Nucleus accumbens (tissue), 56 donors: ENCODE measurements at regions not wholly inside any gene's neighbourhood (a gene's known extent, or its start where the extent isn't known, plus 50 kb on each side); places are given as distances from the start of the nearest gene placed in this dataset.

Source experiments
- DNase-seq, 56 donors: peaks; one replicate each; lab custom pipeline; 2025; lab: John Stamatoyannopoulos, UW

- no peak for DNase-seq
These were observed 237.4 kb downstream of the RRAGC start for GRCh38 chr1:38622197-38622596.

- no peak for DNase-seq
These were observed 242.7 kb downstream of the RRAGC start for GRCh38 chr1:38616846-38617245.

GRCh38 chr1:38615680-38616079 is 243.9 kb downstream of the RRAGC start:
- no peak for DNase-seq

- DNase-seq, result no peak
These were observed 244.7 kb downstream of the RRAGC start for GRCh38 chr1:38614861-38615260.

DNA sequence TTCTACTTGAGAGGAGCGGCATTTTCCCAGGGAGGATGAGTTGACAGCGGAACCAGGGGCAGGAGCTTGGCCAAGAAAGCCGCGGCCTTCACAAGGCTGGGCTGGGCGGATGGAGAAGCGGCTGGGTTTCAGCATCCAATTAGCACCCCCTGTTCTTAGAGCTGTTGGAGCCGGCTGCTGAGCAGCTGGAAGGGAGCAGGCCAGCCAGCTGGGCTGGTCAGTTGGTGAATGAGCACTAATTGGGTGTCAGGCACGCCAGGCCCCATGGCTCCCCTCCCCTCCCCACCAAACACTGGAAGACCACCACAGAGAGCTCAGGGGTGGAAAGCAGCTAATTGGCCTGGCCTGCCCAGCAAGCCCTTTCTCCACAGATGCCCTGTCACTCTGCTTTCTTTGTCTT is 245.6 kb downstream of the RRAGC start:
- peak in 34 of 56 donors; percentile 7 to 73 (median 34) for DNase-seq

- DNase-seq, result no peak
These were observed 246.6 kb downstream of the RRAGC start for GRCh38 chr1:38612951-38613350.

GRCh38 chr1:38611664-38612211 is 247.8 kb downstream of the RRAGC start:
- no peak for DNase-seq

DNA sequence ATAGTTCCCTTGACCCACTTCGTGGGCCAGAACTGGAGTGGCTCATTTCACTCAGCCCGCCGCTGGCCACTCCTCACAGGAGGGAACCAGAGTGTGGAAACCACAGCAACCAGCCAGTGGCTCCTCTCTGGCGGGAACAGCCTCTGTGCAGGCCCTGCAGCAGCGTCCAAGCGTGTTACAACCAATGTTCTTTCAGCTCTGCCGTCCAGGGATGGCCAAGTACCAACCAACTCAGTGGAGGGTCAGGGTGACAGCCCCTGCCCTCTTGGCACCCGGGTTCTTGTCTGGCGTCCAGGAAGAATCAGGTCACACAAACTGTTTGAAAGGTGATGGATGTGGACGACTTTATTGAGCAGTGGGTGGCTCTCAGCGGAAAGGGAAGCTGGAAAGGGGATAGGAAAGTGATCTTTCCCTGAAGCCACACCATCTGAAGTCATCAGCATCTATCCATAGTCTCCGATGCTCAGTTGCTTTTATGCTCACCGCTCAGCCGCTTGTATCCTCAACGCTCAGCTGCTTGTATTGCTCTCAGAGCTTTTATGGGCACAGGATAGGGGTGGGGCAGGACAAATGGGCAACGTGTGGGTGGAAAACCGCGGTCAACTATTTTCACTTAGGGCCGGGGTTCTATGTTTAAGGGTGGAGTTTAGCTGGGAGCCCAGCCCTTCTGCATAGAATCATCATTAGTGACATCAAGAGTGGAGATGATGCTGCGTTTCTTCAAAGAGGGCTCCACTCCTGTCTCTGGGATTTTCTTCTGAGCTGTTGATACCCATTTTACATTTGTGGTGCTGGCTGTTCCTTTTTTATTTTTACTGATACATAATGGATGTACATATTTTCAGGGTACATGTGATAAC is 250.2 kb downstream of the RRAGC start:
- DNase-seq, result peak in 1 of 56 donors; percentile 5

- DNase-seq, result peak in 8 of 56 donors; percentile 4 to 36 (median 9)
These were observed 251.2 kb downstream of the RRAGC start for GRCh38 chr1:38608202-38608864.

DNA sequence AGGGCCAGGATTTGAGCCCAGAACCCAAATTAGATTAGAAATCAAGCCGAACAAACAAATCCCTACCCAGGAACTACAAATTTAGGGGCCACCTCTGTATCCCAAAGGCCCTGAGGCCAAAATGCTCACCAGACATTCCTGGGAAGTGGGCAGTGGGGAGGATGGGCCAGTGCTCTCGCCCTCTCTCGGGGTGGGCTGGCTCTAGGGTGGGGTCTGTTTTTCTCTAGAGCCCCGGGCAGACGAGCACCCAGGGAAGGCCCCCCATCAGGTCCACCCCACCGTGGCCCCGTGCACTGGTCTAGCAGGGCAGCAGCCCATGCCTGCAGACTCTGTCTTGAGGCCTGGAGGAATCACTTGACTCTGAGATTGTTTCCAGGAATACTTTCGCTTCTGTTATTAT is 252.0 kb downstream of the RRAGC start:
- no peak for DNase-seq

- DNase-seq, result no peak
These were observed 254.5 kb downstream of the RRAGC start for GRCh38 chr1:38605063-38605462.

DNA sequence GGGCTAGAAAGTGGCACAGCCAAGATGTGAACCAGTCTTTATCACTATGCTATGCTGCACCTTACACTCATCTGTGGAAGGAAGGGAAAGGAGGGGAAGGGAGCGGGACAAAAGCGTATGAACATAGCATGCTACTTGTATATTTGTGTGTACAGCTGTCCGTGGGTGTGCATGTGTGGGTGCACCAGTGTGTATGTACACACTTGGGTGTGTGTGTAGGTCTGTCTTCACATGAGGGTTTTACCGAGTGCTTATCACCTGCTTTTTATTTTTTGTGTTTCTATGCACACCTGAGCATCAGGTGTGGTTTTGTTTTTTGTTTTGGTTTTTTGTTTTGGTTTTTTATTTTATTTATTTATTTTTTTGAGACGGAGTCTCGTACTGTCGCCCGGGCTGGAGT is 255.7 kb downstream of the RRAGC start:
- DNase-seq, result no peak

GRCh38 chr1:38600905-38601304 is 258.7 kb downstream of the RRAGC start:
- DNase-seq, result no peak

- no peak for DNase-seq
These were observed 259.3 kb downstream of the RRAGC start for GRCh38 chr1:38600286-38600685.

DNA sequence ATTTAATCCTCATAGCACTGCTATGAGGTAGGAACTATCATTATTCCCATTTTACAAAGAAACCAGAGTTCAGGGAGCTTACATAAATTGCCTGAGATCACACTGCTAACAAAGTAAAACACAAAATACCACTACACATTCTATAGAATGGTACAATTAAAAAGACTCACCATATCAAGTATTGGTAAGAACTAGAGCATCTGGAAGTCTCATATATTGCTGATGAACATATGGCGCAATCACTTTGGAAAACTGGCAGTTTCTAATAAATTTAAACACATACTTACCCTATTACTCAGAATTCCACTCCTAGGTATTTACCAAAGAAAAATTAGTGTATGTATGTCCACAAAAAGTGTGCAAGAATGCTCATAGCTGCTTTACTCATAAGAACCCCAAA is 261.5 kb downstream of the RRAGC start:
- no peak for DNase-seq

DNA sequence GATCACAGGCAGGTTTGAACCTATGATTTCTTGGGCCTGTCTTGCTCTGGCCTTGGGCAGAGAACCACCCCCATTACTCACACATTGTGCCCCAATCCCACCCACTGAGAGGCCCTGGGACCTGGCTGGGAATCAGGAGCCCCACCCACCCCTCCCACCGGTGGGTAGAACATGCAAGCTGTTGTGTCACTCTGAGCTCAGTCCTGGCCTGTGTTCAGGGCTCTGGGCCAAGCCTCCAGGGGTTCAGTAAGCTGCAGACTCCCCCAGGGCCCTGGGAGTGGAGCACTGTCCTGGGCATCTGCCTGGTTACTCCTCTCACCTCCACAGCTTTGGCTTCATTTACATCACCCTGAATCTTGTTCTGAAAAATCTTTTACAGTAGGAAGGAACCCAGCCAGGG is 270.5 kb downstream of the RRAGC start:
- peak in 1 of 56 donors; percentile 12 for DNase-seq

- DNase-seq, result no peak
These were observed 271.8 kb downstream of the RRAGC start for GRCh38 chr1:38587766-38588165.

DNA sequence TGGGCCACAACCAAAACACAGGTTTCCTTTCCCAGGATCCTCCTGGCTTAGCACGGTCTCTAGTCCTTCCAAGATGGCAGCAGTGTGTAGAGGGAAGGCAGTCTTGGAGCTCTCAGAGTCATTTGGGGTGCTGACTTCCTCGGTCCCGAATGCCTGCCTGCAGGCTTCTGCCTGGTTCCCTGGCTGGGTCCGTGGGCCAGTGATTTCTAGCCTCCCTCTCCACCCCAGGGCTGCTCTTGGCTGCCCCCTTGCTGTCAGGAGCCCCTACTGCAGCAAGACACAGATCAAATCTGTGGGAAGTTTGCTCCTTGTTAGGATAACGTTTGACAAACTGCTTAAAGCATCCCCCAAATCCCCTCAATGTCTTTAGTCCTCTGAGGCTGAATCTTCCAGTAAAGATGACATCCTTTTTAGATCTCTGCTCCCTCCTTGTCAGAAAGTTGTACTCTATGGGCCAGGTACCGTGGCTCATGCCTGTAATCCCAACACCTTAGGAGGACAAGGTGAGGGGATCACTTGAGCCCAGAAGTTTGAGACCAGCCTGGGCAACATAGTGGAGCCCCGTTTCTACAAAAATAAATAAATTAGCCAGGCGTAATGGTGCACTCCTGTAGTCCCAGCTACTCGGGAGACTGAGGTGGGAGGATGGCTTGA is 272.5 kb downstream of the RRAGC start:
- DNase-seq, result peak in 19 of 56 donors; percentile 11 to 63 (median 23)

- peak in 7 of 56 donors; percentile 8 to 49 (median 32) for DNase-seq
These were observed 273.6 kb downstream of the RRAGC start for GRCh38 chr1:38585971-38586370.

- DNase-seq, result no peak
These were observed 274.1 kb downstream of the RRAGC start for GRCh38 chr1:38585460-38585859.
